HepG2 (cell line): ENCODE measurements at regions not wholly inside any gene's neighbourhood (a gene's known extent, or its start where the extent isn't known, plus 50 kb on each side); places are given as distances from the start of the nearest gene placed in this dataset.

Experiments used
- ATAC-seq: fragments of 200-7000 bp; cut with Tn5 transposase; 3 replicates; pipeline ENCODE4 v1.9.1; 2020; ENCODE audit warnings: mild to moderate bottlenecking, moderate library complexity
- BruUV-seq: library from RNA; stranded (reverse); fragments of 400-500 nt; replicated peaks from 2 replicates; lab custom pipeline; 2021; lab: Mats Ljungman, UMichigan
- CTCF ChIA-PET: fragments of 300-600 bp; formaldehyde crosslinking; extraction: SDS; loops from one replicate; lab custom pipeline; 2021; ENCODE audit warnings: low total read pairs, inconsistent platforms, low intra/inter-chr PET ratio; lab: Yijun Ruan, JAX
- POLR2A ChIA-PET: fragments of 350-600 bp; sonication (Branson Sonifier 250); formaldehyde crosslinking; loops from one replicate; lab custom pipeline; 2020; ENCODE audit warnings: antibody characterized with exemption, inconsistent platforms; lab: Yijun Ruan, JAX
- DNase-seq: peaks from one replicate; pipeline ENCODE4 v3.0.0-alpha.2; 2015; ENCODE audit warnings: low spot score
- FAIRE-seq: peaks from 3 replicates; lab custom pipeline; 2011; peaks lifted over from hg19 to GRCh38; lab: Jason Lieb, UNC
- H2AFZ ChIP-seq: one replicate; pipeline ENCODE4 v1.6.1; 2011; ENCODE audit warnings: low read length, inconsistent platforms
- H3K27ac ChIP-seq: fragments of 300-600 bp; 3 replicates; pipeline ENCODE4 v1.8.0; 2011; ENCODE audit warnings: mixed run types, mild to moderate bottlenecking, mixed read lengths, low read length, inconsistent platforms; ENCODE audit not compliant: insufficient read depth; ENCODE audit errors: extremely low read length
- H3K27me3 ChIP-seq, 2 experiments: fragments of 200-600 bp in 1 of 2; 2 replicates in 1 of 2; 3 replicates in 1 of 2; pipeline versions ENCODE4 v1.6.0 to v1.8.0; 2011; ENCODE audit warnings: low read length in 2 of 2, mild to moderate bottlenecking in 2 of 2, moderate library complexity in 2 of 2, inconsistent platforms in 1 of 2; ENCODE audit not compliant: insufficient read depth in 2 of 2, control insufficient read depth in 1 of 2
- H3K36me3 ChIP-seq, 2 experiments: fragments of 200-600 bp in 1 of 2; replicated peaks in 1 of 2; 2 replicates in 1 of 2; 3 replicates in 1 of 2; pipeline versions ENCODE4 v1.5.1 to v1.8.0; 2011; ENCODE audit warnings: low read length in 2 of 2, inconsistent platforms in 1 of 2; ENCODE audit not compliant: insufficient read depth in 2 of 2, control insufficient read depth in 1 of 2
- H3K4me1 ChIP-seq: 2 replicates; pipeline ENCODE4 v1.5.1; 2012; ENCODE audit warnings: low read length, inconsistent platforms; ENCODE audit not compliant: insufficient read depth
- H3K4me2 ChIP-seq: 2 replicates; pipeline ENCODE4 v1.6.0; 2011; ENCODE audit warnings: low read depth, low read length, inconsistent platforms
- H3K4me3 ChIP-seq, 3 experiments: fragments of 200-600 bp in 1 of 3; sonication (generic), shearing (Covaris generic) in 1 of 3; replicated peaks in 1 of 3; 2 replicates each; pipeline ENCODE4 v1.5.1; 2011 to 2016; ENCODE audit warnings: low read length in 3 of 3, inconsistent platforms in 2 of 3, low read depth in 2 of 3, mild to moderate bottlenecking in 2 of 3, control low read depth in 1 of 3, mixed read lengths in 1 of 3; ENCODE audit not compliant: insufficient read depth in 1 of 3
- H3K79me2 ChIP-seq: one replicate; pipeline ENCODE4 v1.6.1; 2011; ENCODE audit warnings: low read length, inconsistent platforms; ENCODE audit not compliant: insufficient read depth
- H3K9ac ChIP-seq: 2 replicates; pipeline ENCODE4 v1.6.0; 2011; ENCODE audit warnings: mild to moderate bottlenecking, low read depth, low read length, inconsistent platforms; ENCODE audit not compliant: insufficient read depth
- H3K9me3 ChIP-seq: 2 replicates; pipeline ENCODE4 v1.5.1; 2012; ENCODE audit warnings: mild to moderate bottlenecking, low read length
- H4K20me1 ChIP-seq: 2 replicates; pipeline ENCODE4 v1.6.0; 2011; ENCODE audit warnings: inconsistent platforms, mild to moderate bottlenecking, low read length, moderate library complexity; ENCODE audit not compliant: insufficient read depth
- BCL6 ChIP-seq: IDR thresholded peaks from 2 replicates; pipeline ENCODE4 v1.6.1; 2016; ENCODE audit warnings: missing genetic modification reagents, missing compliant biosample characterization
- FOSL2 ChIP-seq: sonication (generic); formaldehyde crosslinking; IDR thresholded peaks from 2 replicates; pipeline ENCODE4 v1.4.0; 2020; ENCODE audit warnings: missing genetic modification reagents
- KIAA2018 ChIP-seq: sonication (generic); formaldehyde crosslinking; IDR thresholded peaks from 2 replicates; pipeline ENCODE4 v1.5.0; 2020; ENCODE audit warnings: mild to moderate bottlenecking, missing genetic modification reagents, borderline replicate concordance
- NFE2 ChIP-seq: sonication (generic); formaldehyde crosslinking; IDR thresholded peaks from 2 replicates; pipeline ENCODE4 v1.4.0; 2020; ENCODE audit warnings: missing genetic modification reagents
- NFE2L2 ChIP-seq: fragments of 150-350 bp; IDR thresholded peaks from 2 replicates; pipeline ENCODE4 v1.6.1; 2014; ENCODE audit warnings: low read length
- NR3C1 ChIP-seq: sonication (generic); formaldehyde crosslinking; IDR thresholded peaks from 2 replicates; pipeline ENCODE4 v1.4.0; 2020; ENCODE audit warnings: missing genetic modification reagents
- ZHX1 ChIP-seq: sonication (generic); formaldehyde crosslinking; IDR thresholded peaks from 2 replicates; pipeline ENCODE4 v1.8.1; 2022; ENCODE audit warnings: low read depth, mild to moderate bottlenecking, missing genetic modification reagents
- ZSCAN31 ChIP-seq: sonication (generic); formaldehyde crosslinking; IDR thresholded peaks from 2 replicates; pipeline ENCODE4 v1.5.0; 2020; ENCODE audit warnings: low read depth, mild to moderate bottlenecking, missing genetic modification reagents
- WGBS: methylation state at CpG from one replicate; pipeline ENCODE4 v1.1.6; 2017; ENCODE audit warnings: low lambda C conversion rate; 5-methylcytosine and 5-hydroxymethylcytosine counted together
- in situ Hi-C: cut with HindIII; loops from 2 replicates; pipeline ENCODE4 v1.10.0; 2017; ENCODE audit warnings: low pct_unique_long_range_greater_than_20kb; ENCODE audit not compliant: extremely low pct_ligation_motif_present
- intact Hi-C: fragments of 100-400 bp; cut with micrococcal nuclease; formaldehyde crosslinking; loops from one replicate; pipeline ENCODE4 v1.10.0; 2022; ENCODE audit not compliant: unreplicated experiment

GRCh38 chr14:66009089-66009488 is 477.1 kb upstream of the CCDC196 start:
- BruUV-seq, result no TSS peak
- DNase-seq (no peak), ATAC-seq (no peak)
- Histone ChIP-seq H3K27ac (no peak overlapping the region), H2AFZ (no peak overlapping the region), H3K4me3 (no peak overlapping the region), H4K20me1 (no peaks in the 10 kb centered on the region), H3K36me3 (no peaks in the 10 kb centered on the region)
- CTCF ChIA-PET, result no interaction called here
- intact Hi-C loops, result no loop called here
- in situ Hi-C loops, result no loop called here
- TF ChIP-seq ZHX1 (CRISPR knock-in tag) (no peak), NR3C1 (CRISPR knock-in tag) (no peak)
- TF ChIP-seq, all 625 proteins: peak for 0
- Histone ChIP-seq H3K27me3 (no peaks in the 10 kb centered on the region; a peak in 2 of 5 replicates), H3K79me2 (no peaks in the 10 kb centered on the region), H3K9ac (no peak overlapping the region), H3K9me3 (no peaks in the 10 kb centered on the region), H3K4me1 (peaks cover 9% of the 10 kb centered on the region), H3K4me2 (no peak overlapping the region)
- WGBS, result 10% methylated on average over 2 of the region's 2 CpGs
- FAIRE-seq, result no peak
- POLR2A ChIA-PET, result no interaction called here

DNA sequence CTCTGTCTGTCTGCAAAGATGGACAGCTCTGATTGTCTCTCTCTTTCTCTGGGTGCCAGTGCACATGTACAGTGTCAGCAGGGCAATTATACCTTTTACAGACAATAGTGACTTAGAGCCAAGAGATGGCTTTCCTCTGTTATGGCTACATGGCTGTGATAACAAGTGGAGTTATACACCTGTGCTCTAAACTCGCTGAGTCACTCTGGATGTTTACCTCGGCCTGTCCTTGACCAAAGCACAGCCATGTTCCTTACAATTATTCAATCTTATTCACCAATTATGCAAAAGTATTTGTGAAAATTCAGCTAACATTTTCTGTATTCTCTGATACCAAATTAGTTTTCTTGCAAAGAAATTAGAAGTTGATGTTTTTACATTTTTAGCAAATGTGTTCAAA is 475.5 kb upstream of the CCDC196 start:
- DNase-seq, result no peak
- Histone ChIP-seq H3K79me2 (no peaks in the 10 kb centered on the region), H4K20me1 (no peaks in the 10 kb centered on the region), H3K4me1 (peaks cover 9% of the 10 kb centered on the region), H3K4me3 (no peak overlapping the region), H3K9me3 (no peaks in the 10 kb centered on the region), H3K9ac (no peak overlapping the region), H3K27ac (no peak overlapping the region), H2AFZ (no peak overlapping the region), H3K27me3 (no peaks in the 10 kb centered on the region; a peak in 2 of 5 replicates), H3K4me2 (no peak overlapping the region), H3K36me3 (no peaks in the 10 kb centered on the region)
- 0% methylated on average over 2 of the region's 2 CpGs for WGBS
- ChIA-PET POLR2A (no interaction called here), CTCF (no interaction called here)
- peak; percentile 79; the same call in 1 of the 2 replicates for TF ChIP-seq ZSCAN31 (CRISPR knock-in tag)
- peak; percentile 56 for TF ChIP-seq FOSL2
- TF ChIP-seq KIAA2018 (CRISPR knock-in tag), result no peak
- peak; percentile 84 for TF ChIP-seq NFE2L2
- TF ChIP-seq BCL6 (CRISPR knock-in tag), result no peak
- TF ChIP-seq NFE2 (CRISPR knock-in tag), result peak; percentile 57; the same call in 1 of the 2 replicates
- in situ Hi-C loops (no loop called here), intact Hi-C loops (no loop called here)
- FAIRE-seq, result no peak
- ATAC-seq, result no peak
- no TSS peak for BruUV-seq
